ENCODE measurements at regions not wholly inside any gene's neighbourhood (a gene's known extent, or its start where the extent isn't known, plus 50 kb on each side); places are given as distances from the start of the nearest gene placed in this dataset.

GRCh38 chr20:41927655-41928054 is 309.5 kb upstream of the CHD6 start:
- Histone ChIP-seq H3K9ac (ENCODE audit: low read length) (no peak overlapping the region), H3K27me3 (ENCODE audit: insufficient read depth, low read length) (no peaks in the 10 kb centered on the region), H3K27ac (ENCODE audit: low read depth, low read length, poor library complexity, severe bottlenecking) (no peak overlapping the region), H4K20me1 (ENCODE audit: insufficient read depth, low read length) (no peaks in the 10 kb centered on the region), H3K79me2 (ENCODE audit: insufficient read depth, low read length) (no peaks in the 10 kb centered on the region), H3K9me3 (ENCODE audit: low read length) (no peaks in the 10 kb centered on the region), H3K4me3 (ENCODE audit: low read depth, low read length, poor library complexity, severe bottlenecking) (no peak overlapping the region), H3K9me2 (ENCODE audit: low read depth, low read length) (no peaks in the 10 kb centered on the region), H3K4me2 (ENCODE audit: low read length) (no peak overlapping the region), H2AFZ (ENCODE audit: low read length) (no peak overlapping the region), H3F3A (ENCODE audit: insufficient read depth, low read length) (no peaks in the 10 kb centered on the region), H3K36me3 (ENCODE audit: insufficient read depth, low read length) (no peaks in the 10 kb centered on the region), H3K4me1 (ENCODE audit: insufficient read depth, low read length, severe bottlenecking) (no peaks in the 10 kb centered on the region)
- TF ChIP-seq EZH2 (IDR thresholded peaks at IDR 0.05; ENCODE audit: borderline replicate concordance, low read length) (no peak), CTCF (IDR thresholded peaks at IDR 0.05; ENCODE audit: low read length) (no peak)

DNA sequence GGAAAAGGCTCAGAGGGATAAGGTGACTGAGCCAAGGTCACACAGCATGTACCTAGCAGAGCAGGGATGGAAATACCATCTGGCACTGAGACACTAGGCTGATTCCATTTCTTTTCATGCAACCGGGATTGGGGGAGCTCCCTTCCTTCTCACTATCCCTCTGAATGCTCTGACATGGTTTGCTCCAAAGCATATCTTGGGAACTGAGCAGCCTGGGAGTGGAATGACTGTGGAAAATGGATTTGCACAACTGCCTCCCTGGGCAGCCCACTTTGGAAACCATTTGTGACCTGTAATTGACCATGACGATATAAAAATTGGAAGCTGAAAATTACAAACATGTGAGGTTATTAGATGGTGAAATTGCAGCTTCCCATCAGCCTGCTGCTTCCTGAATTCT is 309.0 kb upstream of the CHD6 start:
- no peaks in the 10 kb centered on the region for H3K4me1 ChIP-seq (ENCODE audit: insufficient read depth, low read length, severe bottlenecking)
- no peak overlapping the region for H3K27ac ChIP-seq (ENCODE audit: low read depth, low read length, poor library complexity, severe bottlenecking)
- no peaks in the 10 kb centered on the region for H3K9me2 ChIP-seq (ENCODE audit: low read depth, low read length)
- H3K36me3 ChIP-seq (ENCODE audit: insufficient read depth, low read length): no peaks in the 10 kb centered on the region
- no peak overlapping the region for H3K4me3 ChIP-seq (ENCODE audit: low read depth, low read length, poor library complexity, severe bottlenecking)
- H3K9ac ChIP-seq (ENCODE audit: low read length): no peak overlapping the region
- no peaks in the 10 kb centered on the region for H3F3A ChIP-seq (ENCODE audit: insufficient read depth, low read length)
- H3K9me3 ChIP-seq (ENCODE audit: low read length): no peaks in the 10 kb centered on the region
- H3K4me2 ChIP-seq (ENCODE audit: low read length): no peak overlapping the region
- TF ChIP-seq CTCF (IDR thresholded peaks at IDR 0.05; ENCODE audit: low read length) (no peak), EZH2 (IDR thresholded peaks at IDR 0.05; ENCODE audit: borderline replicate concordance, low read length) (no peak)
- H3K27me3 ChIP-seq (ENCODE audit: insufficient read depth, low read length): no peaks in the 10 kb centered on the region
- no peaks in the 10 kb centered on the region for H3K79me2 ChIP-seq (ENCODE audit: insufficient read depth, low read length)
- H4K20me1 ChIP-seq (ENCODE audit: insufficient read depth, low read length): no peaks in the 10 kb centered on the region
- no peak overlapping the region for H2AFZ ChIP-seq (ENCODE audit: low read length)

DNA sequence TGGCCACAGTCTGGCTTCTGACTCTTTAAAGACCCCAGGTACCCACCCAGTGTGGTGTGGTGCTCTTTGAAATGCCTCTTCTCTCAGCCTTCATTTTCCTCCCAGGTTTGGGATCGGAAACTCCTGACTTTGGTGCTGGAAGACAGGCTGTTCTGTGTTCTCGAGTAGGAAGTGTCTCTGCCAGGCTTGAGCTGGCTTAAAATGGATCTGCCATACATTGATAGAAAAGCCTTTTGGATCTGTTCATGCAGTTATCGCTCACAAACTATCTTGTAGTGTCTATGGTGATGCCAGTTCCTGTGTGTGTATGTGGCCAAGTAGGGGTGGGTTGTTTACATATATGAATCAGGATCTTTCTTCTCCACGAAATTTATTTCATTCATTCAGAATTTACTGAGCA is 307.3 kb upstream of the CHD6 start:
- no peaks in the 10 kb centered on the region for H3K9me3 ChIP-seq (ENCODE audit: low read length)
- H3K79me2 ChIP-seq (ENCODE audit: insufficient read depth, low read length): no peaks in the 10 kb centered on the region
- H3K4me1 ChIP-seq (ENCODE audit: insufficient read depth, low read length, severe bottlenecking): no peaks in the 10 kb centered on the region
- no peak overlapping the region for H3K4me3 ChIP-seq (ENCODE audit: low read depth, low read length, poor library complexity, severe bottlenecking)
- no peaks in the 10 kb centered on the region for H3K27me3 ChIP-seq (ENCODE audit: insufficient read depth, low read length)
- H3K9me2 ChIP-seq (ENCODE audit: low read depth, low read length): no peaks in the 10 kb centered on the region
- H2AFZ ChIP-seq (ENCODE audit: low read length): no peak overlapping the region
- H3F3A ChIP-seq (ENCODE audit: insufficient read depth, low read length): no peaks in the 10 kb centered on the region
- H3K27ac ChIP-seq (ENCODE audit: low read depth, low read length, poor library complexity, severe bottlenecking): no peak overlapping the region
- no peak for TF ChIP-seq EZH2 (IDR thresholded peaks at IDR 0.05; ENCODE audit: borderline replicate concordance, low read length)
- no peak for TF ChIP-seq CTCF (IDR thresholded peaks at IDR 0.05; ENCODE audit: low read length)
- no peaks in the 10 kb centered on the region for H4K20me1 ChIP-seq (ENCODE audit: insufficient read depth, low read length)
- H3K36me3 ChIP-seq (ENCODE audit: insufficient read depth, low read length): no peaks in the 10 kb centered on the region
- no peak overlapping the region for H3K9ac ChIP-seq (ENCODE audit: low read length)
- H3K4me2 ChIP-seq (ENCODE audit: low read length): no peak overlapping the region
